HG03558 (cell line): ENCODE measurements at regions not wholly inside any gene's neighbourhood (a gene's known extent, or its start where the extent isn't known, plus 50 kb on each side); places are given as distances from the start of the nearest gene placed in this dataset.
"Not testable (repeated sequence)": the region's sequence is repeated elsewhere in the genome, so short reads cannot be mapped to it uniquely, and the experiment has no call there.

Source experiments
- ATAC-seq: cut with Tn5 transposase; IDR thresholded peaks from one replicate; pipeline ENCODE4 v1.9.1; 2021; ENCODE audit warnings: moderate number of reproducible peaks; ENCODE audit not compliant: unreplicated experiment; ENCODE audit errors: extremely low read depth

GRCh38 chr6:84979541-84979940, 215.1 kb upstream of the TBX18 start:
- ATAC-seq = no peak

GRCh38 chr6:84977363-84977705, 212.9 kb upstream of the TBX18 start:
- ATAC-seq = no peak

GRCh38 chr6:84976526-84977362, 212.3 kb upstream of the TBX18 start:
- ATAC-seq = no peak

GRCh38 chr6:84975316-84975715, 210.9 kb upstream of the TBX18 start:
- ATAC-seq = no peak

- no peak for ATAC-seq
Measured at GRCh38 chr6:84973606-84974005, 209.2 kb upstream of the TBX18 start.

- no peak for ATAC-seq
Measured at GRCh38 chr6:84967965-84968364, 203.6 kb upstream of the TBX18 start.

- no peak for ATAC-seq
Measured at GRCh38 chr6:84967389-84967788, 203.0 kb upstream of the TBX18 start.

GRCh38 chr6:84953111-84953755, 188.8 kb upstream of the TBX18 start:
- no peak for ATAC-seq

- ATAC-seq = not testable (repeated sequence)
Measured at GRCh38 chr6:84944926-84945325, 180.5 kb upstream of the TBX18 start.

- no peak for ATAC-seq
Measured at GRCh38 chr6:84943905-84944304, 179.5 kb upstream of the TBX18 start.

- ATAC-seq = not testable (repeated sequence)
Measured at GRCh38 chr6:84941609-84942008, 177.2 kb upstream of the TBX18 start.

GRCh38 chr6:84929212-84929611, 164.8 kb upstream of the TBX18 start:
- ATAC-seq = no peak

GRCh38 chr6:84927551-84927950, 163.2 kb upstream of the TBX18 start:
- ATAC-seq = no peak

GRCh38 chr6:84926189-84927155, 162.1 kb upstream of the TBX18 start:
- ATAC-seq = no peak

- ATAC-seq = no peak
Measured at GRCh38 chr6:84921891-84922290, 157.5 kb upstream of the TBX18 start.

- no peak for ATAC-seq
Measured at GRCh38 chr6:84920021-84920420, 155.6 kb upstream of the TBX18 start.

GRCh38 chr6:84916704-84917103, 152.3 kb upstream of the TBX18 start:
- ATAC-seq = no peak

GRCh38 chr6:84912472-84913322, 148.3 kb upstream of the TBX18 start:
- ATAC-seq = no peak

- no peak for ATAC-seq
Measured at GRCh38 chr6:84910906-84911607, 146.7 kb upstream of the TBX18 start.
